ENCODE measurements at regions not wholly inside any gene's neighbourhood (a gene's known extent, or its start where the extent isn't known, plus 50 kb on each side); places are given as distances from the start of the nearest gene placed in this dataset.

DNA sequence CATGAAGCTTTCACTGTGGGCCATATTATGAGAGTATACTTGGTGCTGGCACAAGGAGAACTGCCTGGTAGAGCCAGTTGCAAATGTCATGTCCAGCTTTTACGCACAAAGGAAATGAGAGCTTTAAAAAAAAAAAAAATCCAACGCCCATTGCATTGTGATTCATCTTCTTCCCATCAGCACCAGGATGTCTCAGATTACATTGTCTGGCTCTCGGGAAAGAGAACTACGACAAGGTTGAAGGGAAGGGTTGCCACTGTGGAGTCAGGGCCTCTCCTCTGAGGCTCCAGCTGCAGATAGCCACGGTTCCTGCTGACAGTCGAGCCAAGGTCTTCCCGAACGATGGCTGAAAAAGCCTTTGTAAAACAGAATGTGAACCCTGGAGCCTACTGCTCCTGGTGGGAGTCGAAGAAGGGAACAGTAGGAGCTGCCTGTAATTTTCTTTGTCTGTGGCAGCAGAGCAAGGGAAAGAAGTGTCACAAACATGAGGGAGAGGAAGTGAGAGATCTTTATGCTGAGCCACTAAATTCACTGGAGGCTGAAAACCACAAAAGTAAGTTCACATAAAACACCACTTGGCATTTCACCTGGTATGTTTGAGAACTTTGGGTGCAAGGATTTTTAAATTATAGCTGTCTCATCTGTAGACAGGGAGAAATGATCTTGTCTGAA, 704.7 kb downstream of the DIAPH3 start:
- WGBS (ENCODE audit: insufficient coverage) = 52% methylated on average over 9 of the region's 9 CpGs
- H3K4me3 Mint-ChIP-seq = no peak overlapping the region
- Histone ChIP-seq H3K27me3 (ENCODE audit: control insufficient read depth, insufficient read depth, low read length) (no peaks in the 10 kb centered on the region), H3K27ac (ENCODE audit: low read length) (no peak overlapping the region), H3K9me3 (ENCODE audit: control insufficient read depth, insufficient read depth, low read length) (no peaks in the 10 kb centered on the region), H3K36me3 (ENCODE audit: control insufficient read depth, insufficient read depth, low read length) (no peaks in the 10 kb centered on the region), H3K4me3 (ENCODE audit: low read length) (no peak overlapping the region), H3K4me1 (ENCODE audit: control insufficient read depth, insufficient read depth, low read length) (no peaks in the 10 kb centered on the region)
- H3K9me3 Mint-ChIP-seq = no peaks in the 10 kb centered on the region
- H3K4me1 Mint-ChIP-seq = no peaks in the 10 kb centered on the region
- intact Hi-C loops (cut with micrococcal nuclease) = no loop called here
- no peak for DNase-seq
- H3K27me3 Mint-ChIP-seq (ENCODE audit: low read depth in 2 of 2) = peaks cover 0 to under 1% of the 10 kb centered on the region in 2 donors
- H3K36me3 Mint-ChIP-seq = no peaks in the 10 kb centered on the region
- no peak for ATAC-seq
- no peak overlapping the region for H3K27ac Mint-ChIP-seq
- TF ChIP-seq, protein P1, sequence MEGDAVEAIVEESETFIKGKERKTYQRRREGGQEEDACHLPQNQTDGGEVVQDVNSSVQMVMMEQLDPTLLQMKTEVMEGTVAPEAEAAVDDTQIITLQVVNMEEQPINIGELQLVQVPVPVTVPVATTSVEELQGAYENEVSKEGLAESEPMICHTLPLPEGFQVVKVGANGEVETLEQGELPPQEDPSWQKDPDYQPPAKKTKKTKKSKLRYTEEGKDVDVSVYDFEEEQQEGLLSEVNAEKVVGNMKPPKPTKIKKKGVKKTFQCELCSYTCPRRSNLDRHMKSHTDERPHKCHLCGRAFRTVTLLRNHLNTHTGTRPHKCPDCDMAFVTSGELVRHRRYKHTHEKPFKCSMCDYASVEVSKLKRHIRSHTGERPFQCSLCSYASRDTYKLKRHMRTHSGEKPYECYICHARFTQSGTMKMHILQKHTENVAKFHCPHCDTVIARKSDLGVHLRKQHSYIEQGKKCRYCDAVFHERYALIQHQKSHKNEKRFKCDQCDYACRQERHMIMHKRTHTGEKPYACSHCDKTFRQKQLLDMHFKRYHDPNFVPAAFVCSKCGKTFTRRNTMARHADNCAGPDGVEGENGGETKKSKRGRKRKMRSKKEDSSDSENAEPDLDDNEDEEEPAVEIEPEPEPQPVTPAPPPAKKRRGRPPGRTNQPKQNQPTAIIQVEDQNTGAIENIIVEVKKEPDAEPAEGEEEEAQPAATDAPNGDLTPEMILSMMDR (IDR thresholded peaks at IDR 0.05) = no peak

DNA sequence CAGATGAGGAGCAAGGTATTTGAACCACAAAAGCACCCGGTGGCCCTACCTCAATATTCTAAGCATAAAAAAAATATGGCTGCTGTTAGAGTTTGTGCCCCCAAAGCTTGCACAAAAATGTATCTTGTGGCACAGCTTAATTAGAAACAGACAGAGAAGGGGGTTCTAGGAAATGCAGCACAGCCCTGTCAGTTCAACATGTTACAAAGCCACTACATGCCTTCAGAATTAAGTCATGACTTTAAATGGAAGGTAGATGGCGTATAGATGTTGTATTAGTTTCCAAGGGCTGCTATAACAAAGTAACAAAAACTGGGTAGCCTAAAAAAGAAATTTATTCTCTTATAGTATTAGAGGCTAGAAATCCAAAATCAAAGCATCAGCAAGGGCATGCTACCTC, 703.8 kb downstream of the DIAPH3 start:
- WGBS (ENCODE audit: insufficient coverage) = 83% methylated on average over 1 of the region's 2 CpGs
- no peak for ATAC-seq
- Mint-ChIP-seq H3K27ac (no peak overlapping the region), H3K4me3 (no peak overlapping the region), H3K27me3 (ENCODE audit: low read depth in 2 of 2) (peaks cover 4 to 6% of the 10 kb centered on the region in 2 donors), H3K36me3 (peaks cover 6% of the 10 kb centered on the region), H3K4me1 (no peaks in the 10 kb centered on the region), H3K9me3 (peaks cover 0 to 4% of the 10 kb centered on the region in 2 donors)
- no peak overlapping the region for H3K27ac ChIP-seq (ENCODE audit: low read length)
- DNase-seq = no peak
- no peaks in the 10 kb centered on the region for H3K9me3 ChIP-seq (ENCODE audit: control insufficient read depth, insufficient read depth, low read length)
- no peak overlapping the region for H3K4me3 ChIP-seq (ENCODE audit: low read length)
- TF ChIP-seq, protein P1 (IDR thresholded peaks at IDR 0.05) = no peak
- H3K4me1 ChIP-seq (ENCODE audit: control insufficient read depth, insufficient read depth, low read length) = no peaks in the 10 kb centered on the region
- H3K27me3 ChIP-seq (ENCODE audit: control insufficient read depth, insufficient read depth, low read length) = no peaks in the 10 kb centered on the region
- intact Hi-C loops (cut with micrococcal nuclease) = no loop called here
- H3K36me3 ChIP-seq (ENCODE audit: control insufficient read depth, insufficient read depth, low read length) = no peaks in the 10 kb centered on the region

DNA sequence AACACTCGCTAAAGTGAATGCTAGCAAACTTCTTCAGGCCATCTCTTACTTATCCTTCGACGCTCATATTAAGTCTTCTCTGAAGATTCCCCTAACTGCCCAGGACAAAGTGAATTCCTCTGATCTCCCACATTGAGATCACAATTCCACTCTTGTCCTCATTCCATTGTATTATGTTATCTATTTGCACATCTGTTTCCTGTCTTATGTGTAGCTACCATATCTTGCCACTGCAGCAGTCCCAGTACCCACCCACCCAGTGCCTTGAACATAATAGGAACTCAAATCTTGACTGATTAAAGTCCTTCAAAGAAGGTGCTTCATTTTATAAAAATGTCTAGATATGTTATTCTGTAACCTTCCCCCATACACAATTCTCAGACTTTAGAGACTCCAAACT, 702.3 kb downstream of the DIAPH3 start:
- intact Hi-C loops (cut with micrococcal nuclease) = no loop called here
- H3K4me3 ChIP-seq (ENCODE audit: low read length) = no peak overlapping the region

More for the DNA sequence above, 702.3 kb downstream of the DIAPH3 start:
- Histone ChIP-seq H3K27ac (ENCODE audit: low read length) (no peak overlapping the region), H3K36me3 (ENCODE audit: control insufficient read depth, insufficient read depth, low read length) (no peaks in the 10 kb centered on the region), H3K4me1 (ENCODE audit: control insufficient read depth, insufficient read depth, low read length) (no peaks in the 10 kb centered on the region), H3K9me3 (ENCODE audit: control insufficient read depth, insufficient read depth, low read length) (no peaks in the 10 kb centered on the region), H3K27me3 (ENCODE audit: control insufficient read depth, insufficient read depth, low read length) (no peaks in the 10 kb centered on the region)
- Mint-ChIP-seq H3K9me3 (peaks cover 0 to 4% of the 10 kb centered on the region in 2 donors), H3K27ac (no peak overlapping the region), H3K4me3 (no peak overlapping the region), H3K36me3 (peaks cover 6% of the 10 kb centered on the region), H3K27me3 (ENCODE audit: low read depth in 2 of 2) (peaks cover 4 to 6% of the 10 kb centered on the region in 2 donors), H3K4me1 (no peaks in the 10 kb centered on the region)
- 91% methylated on average over 3 of the region's 3 CpGs for WGBS (ENCODE audit: insufficient coverage)
- TF ChIP-seq, protein P1 (IDR thresholded peaks at IDR 0.05) = no peak
- DNase-seq (no peak), ATAC-seq (no peak)
